ENCODE measurements at regions not wholly inside any gene's neighbourhood (a gene's known extent, or its start where the extent isn't known, plus 50 kb on each side); places are given as distances from the start of the nearest gene placed in this dataset.

GRCh38 chr14:62420847-62421246 lies 624.4 kb downstream of the KCNH5 start:
- no peak overlapping the region for H4K5ac ChIP-seq (ENCODE audit: low read depth, low read length)
- no peak overlapping the region for H3K4me2 ChIP-seq (ENCODE audit: low read depth, low read length)
- no peak overlapping the region for H3K23ac ChIP-seq (ENCODE audit: low read depth, low read length)
- H3K9me1 ChIP-seq (ENCODE audit: insufficient read depth, low read length): no peaks in the 10 kb centered on the region
- dilution Hi-C loops (cut with HindIII; ENCODE audit: low sequenced_read_pairs, unreplicated experiment): no loop called here
- no peaks in the 10 kb centered on the region for H4K20me1 ChIP-seq (ENCODE audit: insufficient read depth, low read length)
- no peak overlapping the region for H2BK15ac ChIP-seq (ENCODE audit: low read depth, low read length)
- H3K79me1 ChIP-seq (ENCODE audit: low read depth in 1 of 2, low read length in 2 of 2): no peaks in the 10 kb centered on the region
- H3K18ac ChIP-seq (ENCODE audit: low read depth, low read length): no peak overlapping the region
- no peak overlapping the region for H3K14ac ChIP-seq (replicated peaks; ENCODE audit: low read depth, low read length)
- H2AK9ac ChIP-seq (replicated peaks; ENCODE audit: low read depth, low read length, poor library complexity): no peak overlapping the region
- no peak overlapping the region for H3K9ac ChIP-seq (ENCODE audit: low read depth, low read length)
- intact Hi-C loops (cut with micrococcal nuclease): no loop called here
- H3K27ac ChIP-seq (ENCODE audit: insufficient read depth, low read length): no peak overlapping the region
- no peaks in the 10 kb centered on the region for H3K27me3 ChIP-seq (ENCODE audit: control insufficient read depth, insufficient read depth, low read length)
- H2AK5ac ChIP-seq (ENCODE audit: low read depth, low read length): no peak overlapping the region
- in situ Hi-C loops (cut with MboI; ENCODE audit: low sequenced_read_pairs): no loop called here
- no peak overlapping the region for H4K8ac ChIP-seq (ENCODE audit: low read depth in 2 of 2, low read length in 2 of 2)
- no peak overlapping the region for H4K91ac ChIP-seq (ENCODE audit: insufficient read depth, low read depth, low read length)
- DNase-seq (no peak), ATAC-seq (ENCODE audit: low read depth) (peak; percentile 77)
- no peaks in the 10 kb centered on the region for H3K4me1 ChIP-seq (ENCODE audit: control insufficient read depth, insufficient read depth, low read length)
- no peak overlapping the region for H3K4me3 ChIP-seq (ENCODE audit: insufficient read depth, low read depth, low read length)
- TF ChIP-seq RAD21 (IDR thresholded peaks at IDR 0.05; ENCODE audit: low read length) (no peak), POLR2A (IDR thresholded peaks at IDR 0.05; ENCODE audit: low read depth, low read length) (no peak), MAZ (IDR thresholded peaks at IDR 0.05; ENCODE audit: borderline replicate concordance, low read depth, low read length) (no peak), CTCF (conservative IDR thresholded peaks at IDR 0.05; ENCODE audit: low read depth, low read length) (no peak), ELK1 (IDR thresholded peaks at IDR 0.05; ENCODE audit: borderline replicate concordance, low read depth, low read length) (no peak), RCOR1 (IDR thresholded peaks at IDR 0.05; ENCODE audit: insufficient replicate concordance, low read length) (no peak), MXI1 (IDR thresholded peaks at IDR 0.05; ENCODE audit: borderline replicate concordance, low read depth, low read length) (no peak), NFE2L2 (IDR thresholded peaks at IDR 0.05; ENCODE audit: low read depth, low read length) (no peak), FOS (IDR thresholded peaks at IDR 0.05; ENCODE audit: low read depth, low read length) (no peak), SMC3 (IDR thresholded peaks at IDR 0.05; ENCODE audit: low read depth, low read length) (no peak), RFX5 (IDR thresholded peaks at IDR 0.05; ENCODE audit: low read depth, low read length) (no peak), BHLHE40 (IDR thresholded peaks at IDR 0.05; ENCODE audit: low read depth, low read length) (no peak), USF2 (IDR thresholded peaks at IDR 0.05; ENCODE audit: low read depth, low read length) (no peak), CHD1 (IDR thresholded peaks at IDR 0.05; ENCODE audit: low read depth, low read length) (no peak), CEBPB (IDR thresholded peaks at IDR 0.05; ENCODE audit: low read depth, low read length) (no peak), MAFK (IDR thresholded peaks at IDR 0.05; ENCODE audit: low read depth, low read length) (no peak)
- peaks cover 2% of the 10 kb centered on the region; the same call in 1 of the 2 replicates for H3K9me3 ChIP-seq (ENCODE audit: control insufficient read depth, insufficient read depth, low read length)
- no TSS peak for BruUV-seq (replicated peaks)
- H3K56ac ChIP-seq (ENCODE audit: extremely low read depth, insufficient read depth, low read length): no peak overlapping the region
- H2BK120ac ChIP-seq (ENCODE audit: low read depth, low read length): no peak overlapping the region
- no peaks in the 10 kb centered on the region for H3K36me3 ChIP-seq (ENCODE audit: control insufficient read depth, insufficient read depth, low read length)
- WGBS, 2 experiments (ENCODE audit: extremely low coverage in 2 of 2, insufficient read length in 1 of 2): no CpG with 5 or more reads among the region's 1 CpG
- H3K4ac ChIP-seq (ENCODE audit: low read depth, low read length): no peak overlapping the region
- H2AFZ ChIP-seq (replicated peaks; ENCODE audit: low read length, poor library complexity): no peak overlapping the region
- ChIA-PET POLR2A (ENCODE audit: unreplicated experiment) (no interaction called here), CTCF (no interaction called here)
- no peak overlapping the region; the same call in 1 of the 2 replicates for H2BK20ac ChIP-seq (ENCODE audit: low read depth, low read length)
- no peak overlapping the region for H2BK5ac ChIP-seq (ENCODE audit: low read depth, low read length, poor library complexity, severe bottlenecking)

Measured in IMR-90 (cell line).